GM19238 (cell line): ENCODE measurements at regions not wholly inside any gene's neighbourhood (a gene's known extent, or its start where the extent isn't known, plus 50 kb on each side); places are given as distances from the start of the nearest gene placed in this dataset.

Experiments
- DNase-seq: peaks from one replicate; pipeline ENCODE4 v3.0.0; 2011; ENCODE audit warnings: low spot score; ENCODE audit not compliant: insufficient read length

DNA sequence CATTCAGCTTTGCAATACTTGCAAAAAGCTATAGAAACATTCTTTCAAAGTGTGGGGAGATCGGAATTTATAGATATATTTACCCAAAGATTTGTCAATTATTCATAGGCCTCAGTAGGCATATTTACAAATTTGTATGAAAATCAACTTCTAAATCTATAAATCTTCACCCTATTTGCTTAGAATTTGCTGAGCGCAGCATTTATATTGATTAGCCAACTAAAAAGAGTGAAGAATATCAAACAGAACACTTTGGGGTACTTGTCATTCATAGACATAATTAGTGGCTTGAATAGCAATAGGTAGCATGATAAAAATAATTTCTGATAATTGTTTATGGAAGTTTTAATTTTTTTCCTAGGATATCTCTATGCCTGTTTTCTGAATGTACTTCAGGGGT lies 244.5 kb upstream of the SLC35B3 start:
- no peak for DNase-seq

DNA sequence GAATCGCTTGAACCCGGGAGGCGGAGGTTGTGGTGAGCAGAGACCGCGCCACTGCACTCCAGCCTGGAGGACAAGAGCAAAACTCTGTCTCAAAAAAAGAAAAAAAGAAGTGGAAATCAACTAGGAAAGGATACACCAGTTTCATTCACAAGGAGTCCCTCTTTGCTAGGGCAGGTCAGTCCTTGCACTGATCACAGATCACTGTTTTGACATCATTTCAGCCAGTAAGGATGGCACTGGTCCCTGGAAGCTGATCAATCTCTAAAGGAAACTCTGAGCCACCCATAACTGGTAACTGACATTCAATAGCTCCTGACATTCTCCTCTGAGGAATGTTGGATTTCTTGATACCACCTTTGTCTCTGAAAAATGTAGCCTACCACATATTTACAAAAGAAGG lies 243.1 kb upstream of the SLC35B3 start:
- no peak for DNase-seq

DNA sequence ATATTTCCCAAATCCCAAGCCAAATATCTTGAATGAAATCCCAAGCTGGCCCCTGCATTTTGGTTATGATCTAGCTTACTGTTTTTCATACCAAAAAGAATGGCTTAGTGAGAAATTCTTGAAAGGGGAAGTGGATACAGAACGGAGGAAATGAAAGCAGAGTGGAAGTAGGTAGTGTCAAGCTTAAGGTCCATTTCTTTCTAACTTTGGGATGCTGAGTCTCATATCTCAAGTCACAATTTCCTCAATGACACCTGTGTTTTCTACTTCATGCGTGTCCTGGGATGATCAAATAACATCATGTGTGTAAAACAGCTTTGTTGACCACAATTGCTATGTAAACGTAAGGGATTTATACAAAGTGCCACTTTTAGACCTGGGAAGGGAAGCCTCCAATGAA lies 238.8 kb upstream of the SLC35B3 start:
- no peak for DNase-seq

DNA sequence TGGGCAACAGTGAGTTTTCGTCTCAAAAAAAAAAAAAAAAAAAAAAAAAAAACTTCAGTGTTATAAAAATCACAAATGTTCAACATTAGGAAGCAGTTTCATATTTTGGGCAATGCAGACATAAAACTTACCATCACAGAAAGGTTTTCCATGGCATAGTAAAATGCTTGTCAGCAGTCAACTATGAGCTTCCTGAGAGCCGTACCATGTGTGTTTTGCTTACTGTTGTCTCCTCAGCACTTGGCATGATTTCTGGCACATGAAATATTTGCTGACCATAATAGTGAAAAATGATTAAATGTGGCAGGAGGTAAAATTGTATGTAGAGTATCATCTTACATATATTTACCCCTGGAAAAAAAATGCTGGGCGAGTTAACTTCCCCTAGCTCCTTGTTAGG lies 237.5 kb upstream of the SLC35B3 start:
- DNase-seq = no peak

DNA sequence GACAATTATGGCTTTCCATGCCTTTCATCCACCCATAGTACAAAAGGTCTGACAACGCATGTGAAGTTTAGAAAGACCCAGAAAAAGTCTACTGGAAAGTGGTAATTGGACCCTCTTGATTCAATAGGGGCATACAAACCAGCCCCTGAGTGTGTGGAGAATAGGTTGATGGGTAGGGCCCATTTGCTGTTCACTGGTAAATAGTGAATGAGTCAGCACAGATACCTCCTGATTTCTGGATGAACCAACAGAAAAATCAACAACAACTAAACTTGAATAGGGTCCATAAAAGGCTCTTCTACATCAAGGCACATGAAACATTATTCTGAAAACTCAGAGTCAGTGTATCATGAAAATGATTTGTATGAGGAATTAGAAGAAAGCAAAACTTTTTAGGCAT lies 235.4 kb upstream of the SLC35B3 start:
- no peak for DNase-seq

DNA sequence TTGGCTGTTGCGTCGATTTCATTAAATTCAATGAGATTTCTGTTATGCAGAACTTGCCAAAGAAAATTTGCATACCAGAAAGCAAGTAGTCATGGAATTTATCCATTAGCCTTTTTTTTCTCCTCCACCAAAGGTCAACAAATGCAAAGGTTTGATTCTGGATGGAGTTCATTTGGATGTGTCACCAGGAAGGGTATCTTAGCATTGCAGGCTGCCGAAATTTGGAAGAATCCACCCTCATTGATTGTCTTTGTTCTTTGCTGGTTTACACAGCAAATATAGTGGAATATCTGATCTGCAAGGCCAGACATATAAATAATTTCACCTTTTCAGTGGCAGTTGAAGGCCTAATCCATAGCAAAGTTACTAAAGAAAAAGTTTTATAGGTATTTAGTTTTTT lies 229.4 kb upstream of the SLC35B3 start:
- DNase-seq = no peak

DNA sequence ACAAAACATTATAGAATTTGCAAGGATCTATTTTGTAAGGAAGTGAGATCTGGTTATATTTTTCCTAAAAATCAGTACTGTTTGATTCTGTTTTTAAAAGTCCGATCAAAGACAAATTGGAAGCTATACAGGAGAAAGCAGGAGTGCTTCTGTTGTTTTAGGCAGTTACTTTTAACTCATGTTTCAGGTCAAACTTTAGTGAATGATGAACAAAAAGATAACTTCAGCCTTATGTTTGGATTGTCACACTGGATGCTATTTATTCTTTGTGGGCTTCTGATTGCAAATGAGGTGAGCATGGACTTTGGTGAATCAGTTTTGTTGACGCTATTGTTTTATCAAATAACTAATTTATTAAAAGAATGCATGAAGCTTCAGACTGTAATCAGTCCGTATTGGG lies 228.7 kb upstream of the SLC35B3 start:
- DNase-seq = no peak

DNA sequence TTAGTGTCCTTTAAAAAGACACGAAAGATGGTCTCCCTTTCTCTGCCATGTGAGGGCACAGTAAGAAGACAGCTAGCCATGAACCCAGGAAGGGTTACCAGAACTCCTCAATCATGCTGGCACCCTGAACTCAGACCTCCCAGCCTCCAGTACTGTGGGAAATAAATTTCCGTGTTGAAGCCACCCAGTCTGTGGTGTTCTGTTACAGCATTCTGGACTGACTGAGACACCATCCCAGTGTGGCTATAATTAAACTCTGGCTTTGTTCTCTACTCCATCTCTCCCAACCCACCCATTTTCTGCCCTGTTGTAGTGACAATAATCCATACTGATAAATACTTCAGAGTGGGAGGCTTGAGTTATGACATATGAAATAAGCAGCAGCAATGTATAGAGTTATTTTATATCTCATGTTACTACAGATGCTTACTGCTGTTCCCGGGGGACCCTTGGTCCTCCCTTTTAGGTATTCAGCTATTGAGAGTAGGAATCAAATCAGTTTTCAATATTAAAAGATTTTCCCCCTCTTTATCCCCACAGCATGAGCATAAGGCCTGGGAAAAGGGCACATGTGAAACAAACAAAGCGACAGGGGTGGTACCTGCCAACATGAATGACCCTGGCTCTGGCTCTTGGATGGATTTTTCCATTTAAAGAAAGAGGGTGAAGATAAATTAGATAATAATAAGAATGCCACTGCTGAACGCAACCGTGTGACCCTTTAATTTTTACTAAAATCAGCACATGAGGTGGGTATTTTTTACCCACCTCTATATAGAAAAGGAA lies 224.3 kb upstream of the SLC35B3 start:
- DNase-seq = no peak

DNA sequence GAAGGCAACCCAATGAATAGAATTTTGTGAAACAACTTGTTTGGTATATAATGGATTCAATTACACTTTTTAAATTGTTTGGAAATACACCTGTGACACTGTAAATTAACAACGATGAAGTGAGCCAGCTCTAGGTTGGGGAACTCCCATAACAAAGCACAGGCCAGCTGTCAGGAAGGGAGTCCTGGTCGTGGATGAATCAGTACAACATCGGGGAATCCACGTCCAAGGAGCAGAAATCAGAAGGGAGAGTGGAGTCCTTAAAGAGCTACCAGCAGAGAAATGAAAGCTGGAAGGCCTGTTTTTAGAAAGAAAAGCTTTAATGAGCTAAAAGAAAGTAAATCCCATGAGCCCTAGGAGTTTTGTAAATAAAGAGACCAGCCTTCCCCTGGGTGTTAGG lies 223.1 kb upstream of the SLC35B3 start:
- DNase-seq = no peak

DNA sequence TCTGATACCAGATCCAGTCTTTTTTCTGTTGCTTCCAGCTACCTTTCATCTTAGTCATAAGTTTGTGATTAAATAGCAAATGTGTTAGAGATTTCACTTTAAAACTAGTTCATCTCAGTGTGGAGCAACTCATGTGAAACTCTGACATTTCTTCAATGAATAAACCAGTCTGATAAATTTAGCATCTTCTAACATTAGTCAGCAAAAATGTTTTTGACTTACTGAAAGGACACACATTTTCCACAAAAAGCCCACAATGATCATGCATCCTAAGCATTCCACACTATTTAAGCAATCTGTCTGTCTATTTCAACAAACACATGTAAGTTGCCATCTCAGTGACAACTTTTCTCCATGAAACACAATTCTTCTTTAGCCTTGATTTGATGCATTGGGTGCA lies 222.2 kb upstream of the SLC35B3 start:
- DNase-seq = no peak

DNA sequence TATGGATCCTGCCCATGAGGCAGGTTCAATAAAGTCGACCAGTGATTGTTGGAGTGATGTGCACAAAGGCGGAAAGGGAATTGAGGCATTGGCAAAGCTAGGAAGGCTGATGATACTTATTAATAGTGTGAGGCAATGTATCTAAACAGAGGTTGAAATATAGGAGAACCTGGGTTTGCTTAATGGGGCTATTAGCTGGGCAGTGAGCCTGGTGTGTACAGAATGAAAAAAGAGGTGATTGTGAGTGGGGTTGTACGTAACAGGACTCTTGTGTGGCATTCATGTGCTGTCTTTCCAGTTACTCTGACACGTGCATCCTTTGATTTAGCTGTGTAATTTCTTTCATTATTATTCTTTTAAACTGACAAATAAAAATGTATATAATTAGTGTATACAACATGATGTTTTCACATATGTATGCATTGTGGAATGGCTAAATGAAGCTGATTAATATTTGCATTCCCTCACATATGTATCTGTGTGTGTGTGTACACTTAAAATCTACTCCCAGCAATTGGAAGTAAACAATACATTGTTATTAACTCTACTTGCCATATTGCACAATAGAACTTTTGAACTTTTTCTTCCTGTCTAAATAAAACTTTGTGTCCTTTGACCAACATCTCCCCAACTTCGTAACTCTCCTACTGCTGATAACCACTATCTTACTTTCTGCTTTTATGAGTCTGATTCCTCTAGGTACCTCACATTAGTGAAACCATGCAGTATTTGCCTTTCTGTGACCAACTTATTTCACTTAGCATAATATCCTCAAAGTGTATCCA lies 220.5 kb upstream of the SLC35B3 start:
- DNase-seq = no peak

DNA sequence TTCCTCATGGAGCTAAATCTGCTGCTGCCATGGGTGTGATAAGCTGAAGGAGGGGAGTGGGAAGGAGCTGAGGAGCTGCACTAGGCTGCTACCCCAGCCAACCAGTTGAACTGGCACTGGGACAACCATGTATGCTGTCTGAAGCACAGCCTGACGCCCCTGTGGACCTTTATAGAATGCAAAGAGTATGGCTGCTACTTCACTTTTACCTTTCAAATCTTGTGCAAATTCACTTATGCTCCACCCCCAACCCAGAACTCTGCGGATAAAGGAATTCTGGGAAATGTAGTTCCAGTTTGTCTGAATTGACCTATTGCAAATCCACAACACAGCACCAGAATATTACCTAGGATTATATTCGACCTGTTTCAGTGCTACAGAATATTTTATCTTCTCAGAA lies 217.4 kb upstream of the SLC35B3 start:
- no peak for DNase-seq

DNA sequence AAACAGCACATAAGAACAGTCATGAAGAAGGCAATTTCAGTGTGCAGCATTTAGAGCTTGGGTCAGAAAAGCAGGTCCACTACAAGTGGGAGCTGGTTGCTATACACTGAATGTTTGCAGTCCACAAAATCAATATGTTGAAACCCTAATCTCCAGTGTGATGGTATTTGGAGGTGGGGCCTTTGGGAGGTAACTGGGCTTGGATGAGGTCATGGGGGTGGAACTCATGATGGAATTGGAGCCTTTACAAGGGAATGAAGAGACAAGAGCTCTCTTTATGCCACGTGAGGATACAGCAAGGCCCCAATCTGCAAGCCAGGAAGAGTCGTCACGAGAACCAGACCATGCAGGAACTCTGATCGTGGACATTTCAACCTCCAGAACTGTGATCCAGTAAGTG lies 216.7 kb upstream of the SLC35B3 start:
- DNase-seq = no peak

DNA sequence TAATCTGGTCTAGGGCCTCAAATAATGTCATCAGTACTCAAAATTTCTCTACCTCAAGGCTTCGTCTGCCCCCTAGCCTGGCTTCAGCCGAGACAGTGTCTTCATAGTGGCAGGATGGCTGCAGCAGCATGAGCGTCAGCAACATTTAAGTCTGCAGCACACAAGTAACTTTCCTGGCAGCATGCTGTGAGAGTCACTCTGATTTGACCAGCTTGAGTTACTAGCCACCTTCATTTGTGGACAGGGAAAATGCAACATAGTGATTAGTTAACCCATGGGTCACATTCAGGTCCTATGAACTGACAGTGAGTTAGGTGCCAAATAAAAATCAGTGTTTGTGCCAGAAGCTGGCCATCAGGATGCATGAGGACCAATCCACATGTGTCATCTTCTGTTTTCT lies 209.9 kb upstream of the SLC35B3 start:
- no peak for DNase-seq

DNA sequence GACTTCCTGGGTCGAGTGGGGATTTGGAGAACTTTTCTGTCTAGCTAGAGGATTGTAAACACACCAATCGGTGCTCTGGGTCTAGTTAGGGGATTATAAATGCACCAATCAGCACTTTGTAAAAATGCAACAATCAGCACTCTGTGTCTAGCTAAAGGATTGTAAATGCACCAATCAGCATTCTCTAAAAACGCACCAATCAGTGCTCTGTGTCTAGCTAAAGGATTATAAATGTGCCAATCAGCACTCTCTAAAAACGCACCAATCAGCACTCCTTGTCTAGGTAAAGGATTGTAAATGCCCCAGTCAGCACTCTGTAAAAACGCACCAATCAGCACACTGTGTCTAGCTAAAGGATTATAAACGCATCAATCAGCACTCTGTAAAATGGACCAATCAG lies 209.0 kb upstream of the SLC35B3 start:
- DNase-seq = no peak

DNA sequence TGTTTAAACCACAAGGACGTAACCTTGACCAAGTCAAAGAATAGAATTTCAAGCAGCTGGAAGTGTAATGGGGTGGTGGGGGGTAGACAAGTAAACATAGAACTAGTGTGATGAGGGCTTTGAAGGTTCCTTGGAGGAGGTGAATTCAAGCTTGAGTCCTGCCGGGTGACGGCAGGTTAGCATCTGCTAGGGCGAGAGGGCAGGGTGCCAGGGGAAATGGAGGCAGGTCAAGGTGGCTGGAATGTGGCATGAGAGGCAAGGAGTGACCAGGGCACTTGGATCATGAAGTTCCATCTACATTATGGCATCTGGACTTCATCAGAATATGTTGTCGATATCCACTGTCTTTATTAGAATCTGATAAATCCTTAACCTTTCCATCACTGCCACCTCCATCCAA lies 207.5 kb upstream of the SLC35B3 start:
- DNase-seq = no peak

DNA sequence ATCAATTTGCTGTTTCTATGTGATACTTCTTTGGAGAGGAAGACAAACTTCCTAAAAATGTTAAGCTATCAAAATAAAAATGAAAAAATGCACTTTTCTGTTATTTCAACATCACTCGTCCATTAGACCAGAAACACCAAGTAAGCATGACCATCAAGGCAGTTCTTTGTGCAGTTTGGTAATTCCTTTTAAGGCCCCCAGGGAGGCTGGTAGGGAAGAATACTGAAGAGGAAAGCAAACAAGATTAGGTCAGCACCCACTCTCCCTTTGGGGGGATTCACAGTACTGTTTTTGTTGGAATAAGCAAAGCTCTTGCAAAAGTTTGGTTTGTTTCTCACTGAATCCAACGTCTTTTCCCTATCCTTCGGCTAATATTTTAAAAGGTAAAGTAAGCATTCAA lies 206.8 kb upstream of the SLC35B3 start:
- DNase-seq = no peak

DNA sequence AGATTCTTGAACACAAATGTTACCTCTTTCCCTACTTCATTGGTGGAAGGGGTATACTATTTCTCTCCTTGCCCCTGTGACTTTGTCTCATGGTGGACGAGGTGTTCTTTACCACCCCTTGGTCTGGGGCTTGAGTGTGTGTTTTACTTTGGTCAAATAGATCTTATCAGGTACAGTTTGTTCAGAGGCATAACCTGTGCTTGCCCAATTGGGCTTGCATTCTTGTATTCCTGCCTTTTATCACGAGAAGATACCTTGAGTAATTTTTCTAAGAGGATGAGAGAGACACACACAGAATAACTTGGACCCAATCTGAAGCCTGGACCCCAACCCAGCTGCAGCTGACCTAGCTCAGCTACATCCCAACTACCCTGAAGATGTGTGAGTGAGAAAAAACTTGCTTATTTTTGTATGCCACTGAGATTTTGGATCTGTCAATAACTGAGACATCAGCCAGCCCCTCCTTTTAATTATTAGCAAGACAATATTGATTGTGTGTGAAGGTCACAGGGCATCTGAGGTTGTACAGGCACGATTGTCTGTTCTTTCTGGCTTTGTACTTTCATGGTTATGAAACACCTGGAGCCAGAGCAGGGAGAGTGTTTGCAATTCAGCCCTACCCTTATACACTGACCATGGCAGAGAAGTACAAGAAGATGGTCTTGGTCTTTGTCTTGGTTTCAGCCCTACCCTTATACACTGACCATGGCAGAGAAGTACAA lies 204.7 kb upstream of the SLC35B3 start:
- no peak for DNase-seq

DNA sequence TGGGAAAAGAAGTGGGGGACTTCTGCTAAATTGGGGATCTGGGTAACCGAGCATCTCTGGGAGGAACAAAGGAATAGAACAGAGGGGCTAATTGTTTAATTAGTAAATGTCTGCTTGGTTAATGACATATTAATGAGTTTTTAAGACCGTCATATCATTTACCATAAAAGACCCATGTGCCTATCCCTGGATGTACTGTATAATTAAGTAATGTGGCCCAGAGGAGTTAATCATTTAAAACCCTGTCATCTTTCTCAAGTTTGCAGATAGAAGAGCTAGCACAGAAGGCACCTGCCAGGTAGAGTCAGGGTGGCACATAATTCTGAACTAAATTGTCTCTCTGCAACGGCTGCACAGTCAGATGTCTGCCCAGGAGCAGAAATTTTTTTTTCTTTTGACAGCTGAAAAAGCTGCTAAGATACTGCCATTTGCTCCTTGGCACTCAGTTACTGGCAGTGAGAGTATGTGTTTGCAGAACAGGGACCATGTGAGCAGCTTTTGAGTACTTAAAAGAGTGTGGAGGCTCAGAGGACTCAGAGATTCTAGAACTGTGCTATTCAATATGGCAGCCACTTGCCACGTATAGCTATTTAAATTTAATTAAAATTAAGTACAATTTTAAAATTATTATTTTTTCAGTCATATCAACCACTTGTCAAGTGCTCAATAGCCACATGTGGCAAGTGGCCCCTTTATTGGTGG lies 202.7 kb upstream of the SLC35B3 start:
- no peak for DNase-seq

DNA sequence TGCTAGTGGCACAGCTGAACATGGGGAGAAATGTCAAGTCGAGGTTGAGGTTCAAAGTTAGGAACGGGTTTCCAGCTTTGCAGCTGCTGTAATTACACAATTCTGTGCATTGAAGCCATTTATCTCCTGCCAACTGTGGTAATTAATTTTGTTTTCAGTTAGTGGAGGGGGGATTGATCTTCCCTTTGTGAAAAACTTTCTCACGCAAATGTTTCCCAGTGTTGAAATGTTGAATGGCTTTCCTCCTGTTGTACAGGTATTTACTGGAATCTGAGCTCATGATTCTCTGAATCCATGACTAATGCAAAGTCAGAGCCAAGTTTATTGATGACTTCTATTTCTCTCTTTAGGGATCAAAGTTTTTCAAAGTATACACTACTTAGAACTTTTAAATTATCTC lies 198.4 kb upstream of the SLC35B3 start:
- DNase-seq = no peak

DNA sequence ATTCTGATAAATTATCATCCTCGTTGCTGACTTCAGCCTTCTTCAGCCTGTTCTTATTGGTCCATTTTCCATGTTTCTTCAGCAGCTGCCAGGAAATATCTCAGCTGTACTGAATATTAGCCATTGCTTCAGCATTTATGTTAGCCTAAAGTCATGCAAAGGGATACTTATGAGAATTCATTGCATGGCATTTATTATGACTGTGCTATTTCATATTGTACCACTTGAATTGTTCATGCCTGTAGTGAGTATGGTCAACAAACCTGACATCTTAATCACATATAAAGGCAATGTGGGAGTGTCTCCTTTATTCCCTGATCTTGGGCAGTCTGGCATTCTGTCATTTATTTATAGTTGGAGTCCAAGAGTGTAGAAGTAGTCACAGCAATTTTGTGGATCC lies 193.4 kb upstream of the SLC35B3 start:
- DNase-seq = no peak

DNA sequence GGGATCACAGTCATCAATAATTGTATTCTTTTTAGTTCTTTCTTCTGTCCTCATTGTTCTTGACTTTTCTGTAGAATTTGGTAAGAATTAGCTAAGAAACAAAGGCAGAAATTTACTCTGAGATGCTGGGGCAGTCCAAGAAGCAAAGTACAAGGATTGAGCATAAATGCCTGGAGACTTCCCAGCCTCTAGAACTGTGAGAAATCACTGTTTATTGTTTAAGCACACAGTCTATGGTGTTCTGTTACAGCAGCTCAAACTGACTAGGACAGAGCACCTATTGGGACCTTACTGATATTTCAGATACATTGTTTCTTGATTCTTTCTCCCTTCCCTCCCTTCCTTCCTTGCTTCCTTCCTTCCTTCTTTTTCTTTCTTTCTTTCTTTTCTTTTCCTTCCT lies 192.7 kb upstream of the SLC35B3 start:
- DNase-seq = no peak
